Adrenal gland (tissue), 9 donors: ENCODE measurements at regions not wholly inside any gene's neighbourhood (a gene's known extent, or its start where the extent isn't known, plus 50 kb on each side); places are given as distances from the start of the nearest gene placed in this dataset.

ENCODE experiments used
- DNase-seq, 7 donors: peaks; one replicate each; pipeline ENCODE4 v3.0.0-alpha.2; 2019 to 2020
- H3K27ac ChIP-seq, 5 donors: fragments of 200-600 bp; sonication (generic) in 4 of 5; 1 replicate in 3 of 5; 2 replicates in 2 of 5; pipeline versions ENCODE4 v1.5.1 to v1.8.0; 2016 to 2020; ENCODE audit warnings: mild to moderate bottlenecking in 1 of 5
- H3K27me3 ChIP-seq: fragments of 200-600 bp; 2 replicates; pipeline ENCODE4 v1.8.0; 2021
- H3K36me3 ChIP-seq, 2 donors: fragments of 200-600 bp; replicated peaks in 1 of 2; 1 replicate in 1 of 2; 2 replicates in 1 of 2; pipeline versions ENCODE4 v1.5.1 to v1.8.0; 2018 to 2022
- H3K4me1 ChIP-seq, 2 donors: fragments of 200-600 bp; replicated peaks in 1 of 2; 1 replicate in 1 of 2; 2 replicates in 1 of 2; pipeline versions ENCODE4 v1.5.1 to v1.8.0; 2018 to 2021
- H3K4me3 ChIP-seq, 4 donors: fragments of 200-600 bp; sonication (generic) in 3 of 4; one replicate each; pipeline ENCODE4 v1.5.1; 2016 to 2018
- H3K9me3 ChIP-seq, 3 donors: fragments of 200-600 bp; sonication (generic) in 1 of 3; replicated peaks in 1 of 3; 1 replicate in 2 of 3; 2 replicates in 1 of 3; pipeline versions ENCODE4 v1.5.1 to v1.8.0; 2016 to 2021
- POLR2A ChIP-seq, 2 donors: fragments of 450-650 bp; IDR thresholded peaks; one replicate each; pipeline ENCODE4 v1.6.1; 2017; ENCODE audit warnings: antibody characterized with exemption in 2 of 2, mild to moderate bottlenecking in 2 of 2, moderate library complexity in 1 of 2
- WGBS, 4 donors: extraction: QIAGEN DNeasy Blood & Tissue Kit in 2 of 4; methylation state at CpG; one replicate each; pipeline versions ENCODE4 v1.1.5 to v1.1.7; 2013 to 2017; 5-methylcytosine and 5-hydroxymethylcytosine counted together
- intact Hi-C, 2 donors: fragments of 100-400 bp; cut with DNase I; formaldehyde crosslinking; loops; one replicate each; pipeline versions ENCODE4 v1.14.1 to v1.15.0; 2022 to 2023
- TF ChIP-seq, protein P1 (sequence below), 6 experiments: fragments of 450-650 bp in 4 of 6; fragments of 200-600 bp in 2 of 6; sonication (generic) in 1 of 6; IDR thresholded peaks; 1 replicate in 5 of 6; 2 replicates in 1 of 6; pipeline versions ENCODE4 v1.5.1 to v1.8.0; 2016 to 2021; ENCODE audit warnings: antibody characterized with exemption in 6 of 6, mild to moderate bottlenecking in 2 of 6, moderate library complexity in 1 of 6
- donor health status: healthy with polysubstance abuse.
- donor health status: Bipolar disorder and iron deficiency.
- donor health status: DM: yes; HTN: yes; CAD: no.
- donor health status: DM: no; HTN: no; CAD: no.
- donor health status: DM: no; HTN: no; CAD: no.

DNA sequence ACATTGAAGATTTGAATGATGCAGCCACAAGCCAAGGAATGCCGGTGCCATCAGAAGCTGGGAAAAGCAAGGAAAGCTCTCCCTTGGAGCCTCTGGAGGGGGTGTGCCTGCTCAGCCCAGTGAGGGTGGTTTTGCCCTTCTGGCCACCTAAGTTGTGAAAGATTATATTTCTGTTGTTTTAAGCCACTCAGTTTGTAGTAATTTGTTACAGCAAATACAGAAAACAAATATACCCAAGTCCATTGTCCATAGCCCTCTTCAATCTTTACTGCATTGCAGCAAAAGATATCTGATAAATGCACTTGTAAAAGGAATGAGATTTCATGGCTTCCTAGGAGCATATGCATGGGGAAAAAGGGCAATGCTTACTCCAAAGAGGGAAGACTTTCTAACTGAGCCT is 447.9 kb downstream of the HAPSTR1 start:
- no peak for DNase-seq
- Histone ChIP-seq H3K4me3 (no peak overlapping the region), H3K27ac (no peak overlapping the region), H3K36me3 (no peaks in the 10 kb centered on the region), H3K9me3 (no peaks in the 10 kb centered on the region), H3K27me3 (no peaks in the 10 kb centered on the region), H3K4me1 (no peaks in the 10 kb centered on the region)
- WGBS, 4 donors, result 96 to 100% (median 99%) methylated on average over 1 of the region's 1 CpG
- TF ChIP-seq, protein P1, sequence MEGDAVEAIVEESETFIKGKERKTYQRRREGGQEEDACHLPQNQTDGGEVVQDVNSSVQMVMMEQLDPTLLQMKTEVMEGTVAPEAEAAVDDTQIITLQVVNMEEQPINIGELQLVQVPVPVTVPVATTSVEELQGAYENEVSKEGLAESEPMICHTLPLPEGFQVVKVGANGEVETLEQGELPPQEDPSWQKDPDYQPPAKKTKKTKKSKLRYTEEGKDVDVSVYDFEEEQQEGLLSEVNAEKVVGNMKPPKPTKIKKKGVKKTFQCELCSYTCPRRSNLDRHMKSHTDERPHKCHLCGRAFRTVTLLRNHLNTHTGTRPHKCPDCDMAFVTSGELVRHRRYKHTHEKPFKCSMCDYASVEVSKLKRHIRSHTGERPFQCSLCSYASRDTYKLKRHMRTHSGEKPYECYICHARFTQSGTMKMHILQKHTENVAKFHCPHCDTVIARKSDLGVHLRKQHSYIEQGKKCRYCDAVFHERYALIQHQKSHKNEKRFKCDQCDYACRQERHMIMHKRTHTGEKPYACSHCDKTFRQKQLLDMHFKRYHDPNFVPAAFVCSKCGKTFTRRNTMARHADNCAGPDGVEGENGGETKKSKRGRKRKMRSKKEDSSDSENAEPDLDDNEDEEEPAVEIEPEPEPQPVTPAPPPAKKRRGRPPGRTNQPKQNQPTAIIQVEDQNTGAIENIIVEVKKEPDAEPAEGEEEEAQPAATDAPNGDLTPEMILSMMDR (IDR thresholded peaks at IDR 0.05), result no peak
- TF ChIP-seq POLR2A (IDR thresholded peaks at IDR 0.05), result no peak
- intact Hi-C loops, result no loop called here

DNA sequence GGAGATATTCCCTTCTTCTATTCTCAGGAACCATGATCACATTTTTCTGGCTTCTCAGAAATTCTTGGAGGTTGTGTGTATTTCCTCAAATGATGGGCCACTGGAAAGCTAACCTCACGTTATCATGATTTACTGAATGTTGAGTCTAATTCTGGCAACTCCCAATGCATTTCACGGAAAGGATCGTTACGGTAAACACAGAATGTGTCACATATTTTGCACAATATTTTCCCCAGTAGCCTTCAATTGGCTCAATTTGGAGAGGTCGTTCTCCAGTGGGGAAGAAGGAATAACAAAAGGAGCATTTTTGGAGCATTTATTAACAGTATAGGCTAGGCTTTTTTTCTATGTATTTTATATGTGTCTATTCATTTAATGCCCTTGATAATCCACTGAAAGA is 450.3 kb downstream of the HAPSTR1 start:
- Histone ChIP-seq H3K27ac (no peak overlapping the region), H3K4me1 (no peaks in the 10 kb centered on the region), H3K36me3 (no peaks in the 10 kb centered on the region), H3K27me3 (no peaks in the 10 kb centered on the region), H3K9me3 (no peaks in the 10 kb centered on the region), H3K4me3 (no peak overlapping the region)
- DNase-seq, result no peak
- no peak for TF ChIP-seq POLR2A (IDR thresholded peaks at IDR 0.05)
- TF ChIP-seq, protein P1 (IDR thresholded peaks at IDR 0.05), result no peak
- 54 to 66% (median 64%) methylated on average over 5 of the region's 5 CpGs for WGBS, 4 donors
- intact Hi-C loops, result no loop called here

DNA sequence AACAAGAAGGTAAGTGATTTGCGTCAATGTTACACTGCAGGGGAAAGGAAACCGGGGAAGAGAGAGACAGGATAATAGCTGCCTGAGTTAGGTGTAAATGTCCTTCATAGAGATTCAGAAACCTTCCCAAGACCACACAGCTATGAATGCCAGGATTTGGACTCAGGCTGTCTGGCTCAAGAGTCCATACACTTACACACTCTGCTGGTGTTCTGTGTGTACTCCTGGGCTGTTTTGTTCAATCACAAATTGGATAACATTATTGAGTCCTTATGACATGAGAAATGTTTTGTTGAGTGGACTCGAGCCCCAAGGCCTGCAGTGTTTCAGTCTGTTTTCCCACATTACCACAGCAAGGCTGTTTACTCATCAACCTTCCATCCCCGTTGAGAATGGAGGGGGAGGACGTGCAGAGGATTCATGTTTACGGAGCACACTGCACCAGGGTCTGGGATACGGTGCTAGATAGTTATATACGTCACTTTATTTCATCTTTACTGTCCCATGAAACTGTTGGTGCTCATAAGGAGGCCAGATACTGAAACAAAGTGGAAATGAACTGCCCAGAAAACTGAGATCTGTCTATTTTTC is 450.8 kb downstream of the HAPSTR1 start:
- no peak for DNase-seq
- 54 to 64% (median 60%) methylated on average over 8 of the region's 8 CpGs for whole genome bisulfite sequencing, 4 donors
- intact Hi-C loops, result no loop called here
- H3K36me3 ChIP-seq, result no peaks in the 10 kb centered on the region
- no peaks in the 10 kb centered on the region for H3K27me3 ChIP-seq
- no peaks in the 10 kb centered on the region for H3K4me1 ChIP-seq
- no peak for TF ChIP-seq POLR2A (IDR thresholded peaks at IDR 0.05)
- TF ChIP-seq, protein P1 (IDR thresholded peaks at IDR 0.05), result no peak
- no peak overlapping the region for H3K4me3 ChIP-seq
- H3K9me3 ChIP-seq, result no peaks in the 10 kb centered on the region
- H3K27ac ChIP-seq, result no peak overlapping the region

DNA sequence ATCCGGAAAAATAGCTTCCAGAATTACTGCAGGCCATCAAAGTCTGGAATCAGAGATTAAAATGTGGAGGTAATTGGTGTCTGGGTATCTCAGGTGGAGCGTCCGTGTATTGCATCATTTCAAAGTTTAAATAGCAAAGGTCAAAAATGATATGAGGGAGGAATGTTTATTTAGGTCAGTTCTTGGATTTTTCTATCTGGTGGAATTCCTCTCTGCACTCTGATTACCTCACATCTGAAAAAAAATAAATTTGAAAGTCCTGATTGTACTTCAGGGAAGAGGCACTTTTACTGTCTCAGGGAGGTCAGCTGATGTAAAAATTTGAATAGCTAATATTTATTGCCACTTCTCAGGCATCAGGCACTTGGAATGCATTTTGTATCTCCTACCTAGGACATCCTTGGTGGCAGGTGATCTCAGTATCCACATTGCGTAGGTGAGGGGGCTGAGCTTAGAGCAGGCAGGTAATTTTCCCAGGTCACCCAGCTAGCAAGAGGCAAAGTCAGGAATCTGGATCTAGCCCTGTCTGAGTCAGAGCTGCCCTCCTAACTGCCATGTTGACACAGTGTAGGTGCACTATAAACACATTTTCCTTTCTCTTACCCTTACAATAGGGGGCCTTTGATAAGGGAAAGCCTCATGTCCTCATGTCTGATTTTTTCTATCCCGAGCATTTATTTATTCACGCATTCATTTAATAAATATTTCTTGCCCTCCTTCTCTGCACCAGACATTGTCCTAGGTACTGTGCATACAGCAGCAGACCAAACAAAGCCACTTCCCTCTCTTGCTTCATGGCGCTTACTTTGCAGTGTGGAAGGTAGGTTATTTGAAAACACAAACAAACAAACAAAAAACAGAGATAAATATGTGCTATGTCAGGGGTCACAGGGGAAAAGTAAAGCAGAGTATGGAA is 454.3 kb downstream of the HAPSTR1 start:
- WGBS, 4 donors, result 71 to 79% (median 74%) methylated on average over 7 of the region's 7 CpGs
- H3K9me3 ChIP-seq, result no peaks in the 10 kb centered on the region
- intact Hi-C loops, result no loop called here
- no peaks in the 10 kb centered on the region for H3K27me3 ChIP-seq
- H3K36me3 ChIP-seq, result no peaks in the 10 kb centered on the region
- H3K4me3 ChIP-seq, result no peak overlapping the region
- TF ChIP-seq POLR2A (IDR thresholded peaks at IDR 0.05), result no peak
- TF ChIP-seq, protein P1 (IDR thresholded peaks at IDR 0.05), result no peak
- H3K4me1 ChIP-seq, result no peaks in the 10 kb centered on the region
- DNase-seq, result no peak
- H3K27ac ChIP-seq, result no peak overlapping the region
